D721Med (cell line): ENCODE measurements at regions not wholly inside any gene's neighbourhood (a gene's known extent, or its start where the extent isn't known, plus 50 kb on each side); places are given as distances from the start of the nearest gene placed in this dataset.
"Not testable (repeated sequence)": the region's sequence is repeated elsewhere in the genome, so short reads cannot be mapped to it uniquely, and the experiment has no call there.

Experiments
- DNase-seq: peaks from one replicate; pipeline ENCODE4 v3.0.0; 2011; ENCODE audit warnings: low spot score; ENCODE audit not compliant: insufficient read length
- FAIRE-seq: peaks from 2 replicates; lab custom pipeline; 2011; peaks lifted over from hg19 to GRCh38; lab: Jason Lieb, UNC
- TF ChIP-seq, protein P1 (sequence below): IDR thresholded peaks from 2 replicates; pipeline ENCODE4 v1.5.1; 2012; ENCODE audit warnings: mild to moderate bottlenecking, control low read depth; ENCODE audit not compliant: insufficient read depth; ENCODE audit errors: missing control alignments

DNA sequence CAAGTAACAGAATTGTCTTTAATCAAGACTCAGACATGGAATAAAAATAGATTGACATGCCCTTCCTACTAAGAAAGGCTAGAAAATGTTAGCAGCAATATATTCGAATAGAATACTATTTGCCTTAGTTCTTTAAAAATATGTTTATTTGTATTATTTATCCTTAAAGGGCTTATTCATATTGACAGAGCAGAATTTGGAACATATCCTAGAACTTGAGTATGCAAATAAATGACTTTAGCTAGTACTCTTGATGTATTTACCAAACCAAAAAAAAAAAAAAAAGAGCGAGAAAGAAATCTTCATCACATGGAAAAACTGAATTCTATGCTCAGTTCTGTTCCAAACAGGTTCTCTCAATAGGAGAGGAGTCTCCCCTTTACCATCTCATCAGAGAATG is 68.9 kb upstream of the PPARGC1A start:
- DNase-seq (no peak), FAIRE-seq (no peak)
- TF ChIP-seq, protein P1, sequence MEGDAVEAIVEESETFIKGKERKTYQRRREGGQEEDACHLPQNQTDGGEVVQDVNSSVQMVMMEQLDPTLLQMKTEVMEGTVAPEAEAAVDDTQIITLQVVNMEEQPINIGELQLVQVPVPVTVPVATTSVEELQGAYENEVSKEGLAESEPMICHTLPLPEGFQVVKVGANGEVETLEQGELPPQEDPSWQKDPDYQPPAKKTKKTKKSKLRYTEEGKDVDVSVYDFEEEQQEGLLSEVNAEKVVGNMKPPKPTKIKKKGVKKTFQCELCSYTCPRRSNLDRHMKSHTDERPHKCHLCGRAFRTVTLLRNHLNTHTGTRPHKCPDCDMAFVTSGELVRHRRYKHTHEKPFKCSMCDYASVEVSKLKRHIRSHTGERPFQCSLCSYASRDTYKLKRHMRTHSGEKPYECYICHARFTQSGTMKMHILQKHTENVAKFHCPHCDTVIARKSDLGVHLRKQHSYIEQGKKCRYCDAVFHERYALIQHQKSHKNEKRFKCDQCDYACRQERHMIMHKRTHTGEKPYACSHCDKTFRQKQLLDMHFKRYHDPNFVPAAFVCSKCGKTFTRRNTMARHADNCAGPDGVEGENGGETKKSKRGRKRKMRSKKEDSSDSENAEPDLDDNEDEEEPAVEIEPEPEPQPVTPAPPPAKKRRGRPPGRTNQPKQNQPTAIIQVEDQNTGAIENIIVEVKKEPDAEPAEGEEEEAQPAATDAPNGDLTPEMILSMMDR: no peak

DNA sequence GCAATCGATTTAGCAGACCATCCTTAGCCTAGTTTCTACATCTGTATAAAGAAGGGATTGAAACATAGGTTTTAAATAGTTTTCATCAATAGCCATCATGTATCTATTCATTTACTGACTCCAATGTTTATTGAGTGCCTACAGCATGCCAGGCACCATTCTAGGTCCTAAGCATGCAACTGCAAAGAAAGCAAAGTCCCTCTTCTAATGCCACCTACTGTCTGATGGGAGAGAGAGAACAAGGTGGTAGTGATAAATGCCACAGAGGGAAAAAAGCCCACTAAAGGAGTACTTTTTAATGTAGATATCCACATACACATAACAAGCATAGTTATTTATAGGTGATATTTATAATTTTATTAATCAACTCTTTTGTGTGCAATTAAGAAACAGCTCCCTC is 67.6 kb upstream of the PPARGC1A start:
- TF ChIP-seq, protein P1: peak; percentile 9
- DNase-seq: no peak
- FAIRE-seq: no peak

DNA sequence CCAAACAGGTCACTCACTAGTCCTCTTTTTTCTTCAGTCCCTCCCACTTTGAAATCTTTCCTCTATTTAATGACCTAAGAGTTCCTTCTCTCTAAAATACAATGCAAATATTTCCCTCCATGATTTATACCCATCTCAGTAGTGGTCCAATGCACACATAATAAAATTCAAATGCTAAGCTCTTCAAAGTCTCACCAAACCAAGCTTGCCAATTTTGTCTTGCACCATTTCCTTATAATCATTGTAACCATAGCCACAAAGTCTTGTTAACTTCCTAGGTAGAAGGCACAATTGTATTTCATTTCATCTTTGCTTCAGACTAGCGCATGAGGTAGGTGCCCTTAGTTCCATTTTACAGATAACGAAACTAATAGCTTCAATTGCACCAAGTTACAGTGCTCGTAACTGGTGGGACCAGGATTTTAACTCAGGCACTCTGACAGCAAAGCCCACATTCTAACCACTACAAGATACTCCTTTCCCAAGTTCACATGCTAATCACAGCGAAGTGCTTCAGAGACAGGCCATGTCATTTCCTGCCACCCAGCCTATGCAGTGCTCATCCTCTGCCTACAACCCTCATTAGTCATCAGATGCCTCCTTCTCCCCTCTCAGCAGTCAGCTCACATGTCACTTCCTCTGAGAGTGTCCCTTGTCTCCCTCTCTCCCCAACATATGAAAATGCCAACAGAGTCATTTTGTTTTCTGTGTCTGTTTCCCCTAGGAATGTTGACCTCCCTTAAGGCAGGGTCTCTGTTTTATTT is 66.9 kb upstream of the PPARGC1A start:
- FAIRE-seq (no peak), DNase-seq (no peak)
- TF ChIP-seq, protein P1: no peak

DNA sequence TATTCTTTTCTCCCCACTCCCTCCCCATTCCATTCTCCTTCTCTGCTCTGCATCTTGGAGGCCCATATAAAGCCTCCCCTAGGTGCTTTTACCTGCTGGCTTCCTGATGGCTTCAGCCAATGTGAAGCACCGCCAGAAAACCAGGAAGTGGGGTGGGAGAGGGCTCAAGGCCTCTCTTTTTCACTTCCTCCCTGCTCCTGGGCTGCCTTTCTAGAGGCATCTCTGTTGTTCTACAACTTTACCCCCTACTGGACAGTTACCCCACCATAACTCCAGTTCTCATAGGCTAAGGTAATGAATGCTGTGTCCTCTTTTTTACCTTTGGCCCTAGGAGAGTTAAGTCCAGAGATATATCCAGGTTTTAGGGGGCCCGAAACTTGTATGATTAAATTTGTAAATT is 62.4 kb upstream of the PPARGC1A start:
- DNase-seq (no peak), FAIRE-seq (no peak)
- TF ChIP-seq, protein P1: no peak

DNA sequence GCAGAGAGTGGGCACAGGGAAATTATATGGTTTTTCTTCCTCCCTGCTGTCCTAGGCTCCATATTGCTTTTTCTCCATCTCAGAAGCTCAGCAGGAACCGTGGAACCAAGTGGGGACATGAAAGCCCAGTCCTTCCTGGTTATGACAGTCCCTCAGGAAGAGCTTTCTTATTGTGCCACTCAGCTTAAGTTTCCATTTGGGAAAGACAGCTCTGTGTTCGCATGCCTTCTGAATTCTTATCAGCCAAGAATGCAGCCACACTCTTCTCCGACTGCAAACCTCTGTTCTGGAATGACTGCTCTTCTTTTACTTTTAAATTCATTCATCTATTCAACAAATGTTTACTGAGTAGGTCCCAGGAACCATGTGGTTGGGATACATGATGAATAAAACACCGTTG is 58.0 kb upstream of the PPARGC1A start:
- DNase-seq (no peak), FAIRE-seq (no peak)
- TF ChIP-seq, protein P1: no peak

DNA sequence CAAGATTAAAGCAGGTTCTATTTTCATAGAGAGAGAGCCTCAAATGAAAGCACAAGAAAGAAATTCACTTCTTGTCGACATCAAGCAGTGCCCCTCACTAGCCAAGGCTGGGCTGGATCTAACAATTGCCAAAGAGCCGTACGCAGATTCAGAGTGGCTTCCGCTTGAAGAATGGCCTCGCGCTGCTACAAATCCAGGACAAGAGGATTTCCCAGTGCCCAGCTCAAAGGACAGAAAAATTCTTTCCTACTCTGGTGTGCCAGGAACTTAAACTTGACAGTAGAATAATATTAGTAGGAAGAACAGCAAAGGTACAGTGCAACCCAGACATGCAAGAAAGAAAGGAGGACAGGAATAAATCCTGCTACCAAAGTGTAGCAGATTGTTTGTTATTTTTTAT is 56.5 kb upstream of the PPARGC1A start:
- TF ChIP-seq, protein P1: no peak
- DNase-seq (no peak), FAIRE-seq (no peak)

DNA sequence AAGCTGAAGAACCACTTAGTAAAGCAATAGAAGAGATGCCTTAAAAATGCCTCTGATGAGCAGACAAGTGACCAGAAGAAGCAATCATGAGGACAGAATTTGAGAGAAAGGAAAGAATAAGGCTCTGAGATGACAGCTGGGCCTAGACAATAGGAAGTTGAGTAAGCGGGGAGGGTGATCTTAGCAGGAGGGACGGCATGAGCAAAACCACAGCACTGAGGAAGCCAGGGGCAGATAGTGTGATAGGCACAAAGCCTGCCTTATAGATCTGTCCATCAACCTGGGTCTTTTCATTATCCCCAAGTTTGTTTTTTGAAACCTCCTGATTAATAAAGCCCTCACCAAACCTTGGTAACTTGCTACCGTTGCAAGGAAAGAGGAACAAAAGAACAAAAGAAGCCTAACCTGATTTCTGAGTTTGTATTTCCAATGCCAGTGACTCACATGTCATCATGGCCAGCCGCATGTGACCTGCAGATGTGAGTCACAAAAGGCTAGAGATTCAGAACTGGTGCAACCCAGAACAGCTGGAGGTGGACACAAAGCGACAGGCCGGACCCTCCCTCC is 55.7 kb upstream of the PPARGC1A start:
- FAIRE-seq: no peak
- TF ChIP-seq, protein P1: no peak
- DNase-seq: no peak

DNA sequence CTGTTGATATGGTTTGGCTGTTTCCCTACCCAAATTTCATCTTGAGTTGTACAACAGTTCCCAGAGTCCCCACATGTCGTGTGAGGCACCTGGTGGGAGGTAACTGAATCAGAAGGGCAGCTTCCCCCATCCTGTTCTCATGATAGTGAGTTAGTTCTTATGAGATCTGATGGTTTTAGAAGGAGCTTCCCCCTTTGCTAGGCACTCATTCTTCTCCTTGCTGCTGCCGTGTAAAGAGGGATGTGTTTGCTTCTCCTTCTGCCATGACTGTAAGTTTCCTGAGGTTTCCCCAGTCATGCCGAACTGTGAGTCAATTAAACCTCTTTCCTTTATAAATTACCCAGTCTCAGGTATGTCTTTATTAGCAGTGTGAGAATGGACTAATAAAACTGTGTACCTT is 54.7 kb upstream of the PPARGC1A start:
- not testable (repeated sequence) for DNase-seq, FAIRE-seq
